SJCRH30 (cell line): ENCODE measurements at regions not wholly inside any gene's neighbourhood (a gene's known extent, or its start where the extent isn't known, plus 50 kb on each side); places are given as distances from the start of the nearest gene placed in this dataset.

Experiments used
- DNase-seq, 2 experiments: peaks; one replicate each; pipeline ENCODE4 v3.0.0-alpha.2; 2015 to 2020
- H3K27ac ChIP-seq: fragments of 250-450 bp; sonication (Bioruptor Pico); 2 replicates; pipeline ENCODE4 v1.5.1; 2020; ENCODE audit warnings: mild to moderate bottlenecking, moderate library complexity
- H3K27me3 ChIP-seq: fragments of 250-450 bp; sonication (Bioruptor Pico); 2 replicates; pipeline ENCODE4 v1.5.1; 2020; ENCODE audit warnings: mild to moderate bottlenecking, moderate library complexity
- H3K36me3 ChIP-seq: fragments of 250-450 bp; sonication (Bioruptor Pico); 2 replicates; pipeline ENCODE4 v1.5.1; 2020; ENCODE audit warnings: mild to moderate bottlenecking, moderate library complexity
- H3K4me1 ChIP-seq: fragments of 250-450 bp; sonication (Bioruptor Pico); 2 replicates; pipeline ENCODE4 v1.5.1; 2020; ENCODE audit warnings: mild to moderate bottlenecking, moderate library complexity
- H3K4me3 ChIP-seq: fragments of 250-450 bp; sonication (Bioruptor Pico); 2 replicates; pipeline ENCODE4 v1.5.1; 2020; ENCODE audit warnings: mild to moderate bottlenecking, moderate library complexity
- H3K9me3 ChIP-seq: fragments of 250-450 bp; sonication (Bioruptor Pico); replicated peaks from 2 replicates; pipeline ENCODE4 v1.5.1; 2020; ENCODE audit warnings: mild to moderate bottlenecking, moderate library complexity

DNA sequence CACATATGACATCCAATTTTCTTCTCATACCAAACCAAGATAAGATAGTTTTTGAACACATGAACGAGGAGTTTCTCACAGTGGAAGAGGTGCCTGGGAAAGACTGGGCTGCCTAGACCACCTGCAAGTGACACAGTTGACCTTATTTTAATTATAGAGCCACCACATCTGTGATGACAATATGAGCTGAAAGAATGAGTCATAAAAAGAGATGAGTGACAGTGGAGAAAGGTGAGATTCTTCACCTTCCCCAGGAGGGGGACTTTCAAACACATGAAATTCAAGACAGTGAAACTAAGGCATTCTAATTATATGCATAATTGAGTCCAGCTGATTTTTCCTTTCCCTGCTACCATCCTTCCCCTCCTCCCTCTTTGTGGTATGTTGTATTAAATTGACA is 475.5 kb downstream of the NXPH1 start:
- no peak for DNase-seq
- H3K27ac ChIP-seq: no peak overlapping the region

DNA sequence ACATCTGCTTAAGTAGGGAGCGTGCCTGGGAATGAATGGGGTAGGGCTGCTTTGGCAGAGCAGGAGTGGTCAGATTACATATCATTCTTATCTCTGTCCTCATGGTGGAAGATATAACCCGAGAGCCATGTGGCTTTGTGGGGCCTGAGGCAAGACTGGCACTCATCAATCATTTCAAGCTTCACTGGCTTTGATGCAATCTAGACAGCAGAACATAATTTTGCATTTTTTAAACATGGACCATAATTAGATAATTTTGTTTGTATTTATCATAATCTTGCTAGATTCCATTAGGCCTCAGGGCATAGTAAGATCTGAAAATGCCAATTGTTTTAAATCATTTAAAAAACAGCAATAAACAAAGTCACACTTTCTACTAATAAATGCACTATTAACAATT is 480.3 kb downstream of the NXPH1 start:
- no peak overlapping the region for H3K27ac ChIP-seq
- H3K9me3 ChIP-seq: no peaks in the 10 kb centered on the region
- peak in 1 of 2 experiments; percentile 18 for DNase-seq

More for the DNA sequence above, 475.5 kb downstream of the NXPH1 start:
- Histone ChIP-seq H3K9me3 (no peaks in the 10 kb centered on the region), H3K36me3 (no peaks in the 10 kb centered on the region), H3K4me1 (no peaks in the 10 kb centered on the region; the same call in 1 of the 2 replicates), H3K27me3 (no peaks in the 10 kb centered on the region), H3K4me3 (no peak overlapping the region)

DNA sequence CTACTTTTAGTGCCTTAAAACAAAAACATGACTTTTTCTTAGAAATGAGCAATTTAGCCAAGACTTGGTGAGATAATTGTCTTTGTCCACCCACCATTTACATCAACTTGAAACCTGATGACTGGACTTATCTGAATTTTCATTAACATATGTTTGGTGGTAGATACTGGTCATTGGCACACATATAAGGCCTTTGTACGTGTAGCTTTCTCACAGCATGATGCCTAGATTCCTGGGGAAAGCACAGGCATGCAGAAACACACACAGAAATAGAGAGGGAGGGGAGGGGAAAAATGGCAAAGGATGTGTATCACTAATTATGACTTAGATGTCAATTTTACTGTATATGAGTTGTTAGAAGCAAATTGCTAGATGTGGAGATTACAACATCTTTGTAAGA is 488.4 kb downstream of the NXPH1 start:
- Histone ChIP-seq H3K4me1 (no peaks in the 10 kb centered on the region), H3K4me3 (no peak overlapping the region), H3K27ac (no peak overlapping the region), H3K9me3 (no peaks in the 10 kb centered on the region), H3K27me3 (no peaks in the 10 kb centered on the region), H3K36me3 (no peaks in the 10 kb centered on the region)
- DNase-seq: no peak

More for the DNA sequence above, 480.3 kb downstream of the NXPH1 start:
- no peaks in the 10 kb centered on the region; the same call in 1 of the 2 replicates for H3K4me1 ChIP-seq
- no peaks in the 10 kb centered on the region for H3K27me3 ChIP-seq
- H3K4me3 ChIP-seq: no peak overlapping the region
- no peaks in the 10 kb centered on the region; the same call in 1 of the 2 replicates for H3K36me3 ChIP-seq

DNA sequence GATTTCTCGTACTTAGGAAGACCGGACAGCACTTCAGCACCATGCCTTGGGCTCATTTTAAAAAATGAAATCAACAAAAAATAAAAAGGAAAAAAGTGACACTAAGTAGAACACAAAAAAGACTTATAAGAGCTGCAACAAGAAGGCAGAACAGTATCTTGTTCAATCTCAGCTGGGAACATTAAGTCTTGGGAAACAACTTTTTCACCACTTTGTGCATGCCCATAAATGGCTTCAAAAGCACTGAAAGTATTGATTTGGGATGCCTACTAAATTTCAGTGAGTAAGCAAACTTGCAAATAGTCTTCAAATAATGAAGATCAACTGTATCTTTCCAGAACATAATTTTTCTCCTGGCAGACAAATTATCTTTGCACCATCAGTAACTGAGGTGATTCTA is 489.3 kb downstream of the NXPH1 start:
- DNase-seq: no peak
- Histone ChIP-seq H3K4me1 (no peaks in the 10 kb centered on the region), H3K27ac (no peak overlapping the region), H3K4me3 (no peak overlapping the region), H3K27me3 (no peaks in the 10 kb centered on the region), H3K36me3 (no peaks in the 10 kb centered on the region), H3K9me3 (no peaks in the 10 kb centered on the region)

DNA sequence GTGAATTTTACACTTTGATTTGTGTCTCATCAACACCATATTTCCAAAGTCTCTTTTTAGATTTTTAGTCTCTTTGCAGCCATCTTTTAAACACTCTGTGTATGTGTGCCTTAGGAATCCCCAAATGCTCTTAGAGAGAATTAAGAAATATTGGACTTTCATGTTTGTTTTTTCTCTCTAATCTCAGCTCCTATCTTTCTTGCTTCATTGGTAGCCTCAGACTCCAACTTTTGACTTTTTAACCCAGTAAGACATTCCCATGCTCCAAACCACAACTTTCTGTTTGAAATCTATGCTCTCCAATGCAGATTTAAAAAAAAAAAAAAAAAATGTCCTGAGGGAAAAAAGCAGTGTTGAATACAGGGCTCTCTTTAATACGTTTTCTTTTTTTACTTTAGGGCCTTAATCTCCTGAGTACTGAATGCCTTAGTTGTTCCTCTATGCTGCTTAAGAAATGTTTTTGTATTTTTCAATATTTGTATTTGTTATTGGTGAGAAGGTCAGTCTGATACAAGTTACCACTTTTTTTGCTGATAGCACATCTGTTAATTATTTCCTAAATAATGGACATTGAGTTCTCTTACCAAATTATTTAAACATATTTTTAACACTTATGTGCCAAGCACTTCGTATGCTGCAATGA is 489.9 kb downstream of the NXPH1 start:
- no peak overlapping the region for H3K27ac ChIP-seq
- no peaks in the 10 kb centered on the region for H3K27me3 ChIP-seq
- no peaks in the 10 kb centered on the region for H3K9me3 ChIP-seq
- no peak overlapping the region for H3K4me3 ChIP-seq
- DNase-seq: no peak
- no peaks in the 10 kb centered on the region for H3K4me1 ChIP-seq
- no peaks in the 10 kb centered on the region for H3K36me3 ChIP-seq

DNA sequence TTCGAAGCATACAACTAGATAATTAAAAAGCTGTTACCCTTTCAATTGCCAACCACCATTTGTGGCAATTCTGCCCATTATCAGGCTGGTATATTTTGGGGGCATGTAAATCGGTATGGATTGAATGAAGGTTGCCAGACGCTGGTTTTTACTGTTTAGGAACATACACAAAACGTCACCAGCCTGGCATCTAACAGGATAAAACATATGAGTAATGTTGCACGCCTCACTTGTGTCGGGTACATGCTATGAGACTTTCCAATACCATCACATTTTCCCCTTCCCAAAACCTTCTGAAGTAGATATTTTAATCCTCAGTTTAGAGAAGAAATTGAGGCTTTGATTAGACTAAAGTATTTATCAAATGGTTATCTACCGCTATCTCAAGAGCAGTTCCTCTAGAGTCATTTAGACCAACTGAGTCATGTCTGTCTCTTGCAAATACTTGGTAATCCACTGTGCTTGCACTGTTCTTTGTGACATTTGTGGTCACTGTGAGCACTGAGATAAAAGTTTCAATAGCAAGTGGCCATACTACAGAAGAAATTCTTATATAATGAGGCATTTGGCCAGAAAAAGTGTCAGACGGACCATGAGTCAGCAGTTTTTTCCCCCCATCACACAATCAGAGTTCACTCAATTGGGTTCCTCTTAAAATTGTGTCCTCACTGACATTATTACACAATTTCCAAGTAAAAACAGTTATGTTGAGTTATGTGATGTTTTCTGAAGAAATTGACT is 498.7 kb downstream of the NXPH1 start:
- Histone ChIP-seq H3K4me3 (no peak overlapping the region), H3K4me1 (no peaks in the 10 kb centered on the region), H3K27me3 (no peaks in the 10 kb centered on the region), H3K36me3 (no peaks in the 10 kb centered on the region; the same call in 1 of the 2 replicates), H3K9me3 (0 out of 2 replicates have a peak, but pooled peaks cover 2% of the 10 kb centered on the region), H3K27ac (no peak overlapping the region)
- no peak for DNase-seq

DNA sequence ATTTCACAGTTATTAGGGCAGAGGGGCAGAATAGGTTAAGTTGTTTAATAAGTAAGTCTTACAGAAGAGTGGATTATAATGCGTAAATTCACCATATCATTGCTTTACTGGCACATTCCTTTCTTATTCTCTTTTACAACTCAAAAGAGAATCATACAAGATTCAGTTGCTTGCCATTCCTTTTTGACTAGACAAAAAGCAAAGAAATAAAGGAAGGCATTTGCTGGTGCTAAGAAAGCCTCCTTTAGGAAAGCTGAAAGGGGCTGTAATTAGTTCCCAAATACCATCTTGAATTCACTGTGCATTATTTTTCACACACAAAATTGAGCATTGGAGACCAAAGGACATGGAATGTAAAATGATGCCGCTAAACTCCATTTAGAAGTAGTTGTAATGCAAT is 499.3 kb downstream of the NXPH1 start:
- Histone ChIP-seq H3K27ac (no peak overlapping the region), H3K4me3 (no peak overlapping the region), H3K36me3 (no peaks in the 10 kb centered on the region; the same call in 1 of the 2 replicates), H3K4me1 (0 out of 2 replicates have a peak, but pooled peaks cover 1% of the 10 kb centered on the region), H3K9me3 (0 out of 2 replicates have a peak, but pooled peaks cover 2% of the 10 kb centered on the region), H3K27me3 (no peaks in the 10 kb centered on the region)
- DNase-seq: no peak

DNA sequence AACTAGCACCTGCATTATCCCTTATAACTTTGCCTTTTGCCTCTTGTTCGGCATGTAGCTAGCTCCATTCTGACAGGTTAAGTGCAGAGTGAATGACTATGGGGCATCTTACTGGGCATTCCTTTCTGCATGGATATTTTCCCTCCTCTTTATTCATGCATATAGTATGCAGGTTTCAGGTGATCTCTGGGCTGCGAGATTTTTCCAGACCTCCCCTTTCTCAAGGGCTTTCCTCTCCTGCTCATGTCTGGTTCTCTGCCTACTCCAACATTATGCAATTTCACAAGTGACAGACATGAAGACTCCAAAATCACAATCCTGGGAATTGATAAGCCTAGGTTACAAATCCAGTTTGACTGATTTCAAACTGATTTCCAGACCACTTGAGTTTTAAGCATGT is 503.8 kb downstream of the NXPH1 start:
- DNase-seq: no peak
- H3K4me3 ChIP-seq: no peak overlapping the region
- no peaks in the 10 kb centered on the region for H3K27me3 ChIP-seq
- no peak overlapping the region for H3K27ac ChIP-seq
- no peaks in the 10 kb centered on the region for H3K9me3 ChIP-seq
- H3K4me1 ChIP-seq: 0 out of 2 replicates have a peak, but pooled peaks cover 3% of the 10 kb centered on the region
- H3K36me3 ChIP-seq: no peaks in the 10 kb centered on the region

DNA sequence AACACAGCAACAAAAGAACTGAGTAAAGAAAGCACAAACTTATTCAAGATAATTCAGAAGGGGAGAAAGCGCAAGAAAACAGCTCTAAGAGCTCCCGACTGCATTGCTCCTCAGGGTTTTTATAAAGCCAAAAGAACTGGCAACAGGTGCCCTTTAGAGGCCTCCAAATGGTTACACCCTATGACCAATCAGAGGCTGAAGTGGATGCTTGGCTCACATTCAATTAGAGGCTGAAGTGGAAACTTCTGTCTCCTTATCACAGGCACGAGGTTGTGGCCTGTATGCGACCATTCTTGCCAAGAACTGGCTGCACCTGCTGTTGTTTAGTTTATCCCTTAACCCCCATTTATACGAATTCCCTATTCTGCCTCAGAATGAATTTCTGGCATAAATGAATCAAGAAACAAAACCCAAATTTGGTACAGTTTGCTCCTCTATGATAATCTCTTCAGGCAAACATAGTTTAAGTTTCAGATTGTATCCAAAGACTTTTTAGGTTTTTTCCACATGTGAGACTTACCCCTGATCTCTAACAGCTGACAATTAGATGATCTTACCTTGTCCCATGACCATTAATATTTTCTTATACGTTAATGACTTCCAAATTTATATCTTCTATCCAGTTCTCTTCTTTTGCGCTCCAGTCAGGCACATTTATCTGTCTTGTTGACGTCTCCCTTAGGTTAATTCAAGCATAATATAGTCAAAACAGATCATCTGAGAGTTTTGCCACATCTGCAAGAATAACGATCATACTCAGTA is 504.8 kb downstream of the NXPH1 start:
- Histone ChIP-seq H3K36me3 (no peaks in the 10 kb centered on the region), H3K9me3 (no peaks in the 10 kb centered on the region), H3K4me3 (no peak overlapping the region), H3K4me1 (0 out of 2 replicates have a peak, but pooled peaks cover 3% of the 10 kb centered on the region), H3K27ac (no peak overlapping the region), H3K27me3 (no peaks in the 10 kb centered on the region)
- peak; percentile 41 to 70 for DNase-seq

DNA sequence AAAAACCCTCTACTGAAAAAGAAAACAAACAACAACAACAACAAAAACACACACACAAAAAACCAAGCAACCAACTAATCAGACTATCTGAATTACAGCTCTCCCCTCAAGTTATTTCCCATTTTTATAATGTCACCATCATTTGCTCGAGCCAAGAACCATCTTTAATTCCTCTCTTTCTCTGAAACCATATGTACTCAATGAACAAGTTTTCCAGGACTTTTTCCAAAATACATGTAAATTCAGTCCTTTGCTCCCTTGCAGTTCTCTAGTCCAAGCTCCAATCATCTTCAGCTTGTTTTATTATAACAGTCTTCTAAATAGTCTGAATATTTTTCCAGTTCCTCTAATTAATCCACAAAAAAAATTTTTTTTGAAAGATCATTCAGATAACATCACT is 506.0 kb downstream of the NXPH1 start:
- no peaks in the 10 kb centered on the region for H3K9me3 ChIP-seq
- no peak overlapping the region for H3K27ac ChIP-seq
- no peak for DNase-seq
- H3K36me3 ChIP-seq: no peaks in the 10 kb centered on the region
- no peaks in the 10 kb centered on the region for H3K27me3 ChIP-seq
- no peak overlapping the region for H3K4me3 ChIP-seq
- 0 out of 2 replicates have a peak, but pooled peaks cover 3% of the 10 kb centered on the region for H3K4me1 ChIP-seq

DNA sequence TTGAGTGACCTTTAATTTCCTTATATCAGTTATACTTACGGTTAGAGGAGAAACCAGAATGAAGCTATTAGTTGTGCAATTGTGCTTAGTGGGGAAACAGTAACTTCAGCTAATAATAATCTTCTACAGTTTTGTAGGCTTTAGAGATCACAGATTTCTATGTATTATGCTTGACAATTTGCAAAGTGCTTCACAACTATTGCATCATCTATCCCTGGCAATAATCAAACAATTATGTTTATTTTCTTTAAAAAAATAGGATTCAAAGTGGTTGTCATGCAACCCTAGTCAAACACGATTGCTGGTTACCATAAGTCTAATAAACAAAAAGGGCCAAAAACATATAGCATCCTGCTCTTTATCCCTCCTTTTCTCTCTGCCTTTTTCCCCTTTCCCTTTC is 530.3 kb downstream of the NXPH1 start:
- H3K9me3 ChIP-seq: no peaks in the 10 kb centered on the region
- no peak overlapping the region for H3K4me3 ChIP-seq
- no peak for DNase-seq

DNA sequence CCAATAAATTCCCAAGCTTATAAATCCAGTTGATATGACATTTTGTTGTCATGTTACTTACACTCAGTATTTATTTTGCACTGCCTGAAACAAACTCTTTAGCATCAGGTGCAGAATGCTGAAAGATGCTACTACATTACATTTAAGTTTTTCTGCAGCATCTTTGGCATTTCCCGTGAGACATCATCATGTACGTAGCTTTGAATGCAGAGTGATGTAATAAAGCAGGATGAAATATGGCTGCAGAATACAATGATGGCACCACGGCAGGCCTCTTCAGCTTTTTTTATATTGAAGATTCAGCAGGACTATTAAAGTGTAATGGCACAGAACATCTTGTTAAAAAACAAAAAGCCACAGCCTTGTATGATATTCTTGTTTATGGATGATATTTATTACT is 531.8 kb downstream of the NXPH1 start:
- Histone ChIP-seq H3K4me3 (no peak overlapping the region), H3K36me3 (no peaks in the 10 kb centered on the region)
- DNase-seq: no peak

More for the DNA sequence above, 530.3 kb downstream of the NXPH1 start:
- Histone ChIP-seq H3K27ac (no peak overlapping the region), H3K4me1 (no peaks in the 10 kb centered on the region), H3K27me3 (no peaks in the 10 kb centered on the region), H3K36me3 (no peaks in the 10 kb centered on the region)

DNA sequence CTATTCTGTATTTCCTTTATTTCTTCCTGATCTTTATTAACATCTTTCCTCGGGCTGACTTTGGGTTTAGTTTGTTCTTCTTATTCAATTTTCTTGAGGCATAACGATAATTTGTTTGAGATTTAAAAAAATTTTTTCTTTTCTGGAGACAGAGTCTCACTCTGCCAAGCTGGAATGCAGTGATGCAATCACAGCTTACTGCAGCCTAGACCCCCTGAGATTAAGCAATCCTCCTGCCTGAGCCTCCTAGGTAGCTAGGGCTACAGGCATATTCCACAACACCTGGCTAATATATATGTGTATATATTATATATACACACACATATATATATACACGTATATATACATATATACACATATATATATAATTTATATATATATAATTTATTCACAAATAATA is 540.2 kb downstream of the NXPH1 start:
- Histone ChIP-seq H3K36me3 (no peaks in the 10 kb centered on the region), H3K27ac (no peak overlapping the region), H3K4me1 (no peaks in the 10 kb centered on the region), H3K9me3 (no peaks in the 10 kb centered on the region), H3K4me3 (no peak overlapping the region), H3K27me3 (no peaks in the 10 kb centered on the region)
- DNase-seq: no peak

More for the DNA sequence above, 531.8 kb downstream of the NXPH1 start:
- Histone ChIP-seq H3K4me1 (no peaks in the 10 kb centered on the region), H3K27me3 (no peaks in the 10 kb centered on the region), H3K9me3 (no peaks in the 10 kb centered on the region), H3K27ac (no peak overlapping the region)

DNA sequence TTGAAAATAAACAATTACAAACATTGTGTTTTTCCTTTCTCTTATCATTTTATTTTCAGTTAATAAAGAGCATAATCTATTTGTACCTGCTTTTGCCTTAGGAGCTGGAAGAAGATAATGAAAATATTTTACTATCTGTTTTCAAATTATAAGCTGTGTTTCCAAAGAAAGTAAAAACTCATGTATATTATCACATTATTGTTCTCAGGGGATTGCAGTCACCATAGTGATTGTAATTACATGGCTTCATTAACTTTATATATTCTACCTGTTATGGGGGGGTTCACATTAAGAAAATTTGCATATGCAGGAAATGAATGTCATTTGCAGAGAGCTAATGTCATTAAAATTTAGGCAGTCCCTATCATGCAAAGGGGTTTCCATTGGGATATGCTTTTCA is 542.3 kb downstream of the NXPH1 start:
- Histone ChIP-seq H3K4me1 (no peaks in the 10 kb centered on the region), H3K36me3 (no peaks in the 10 kb centered on the region), H3K27ac (no peak overlapping the region), H3K9me3 (no peaks in the 10 kb centered on the region), H3K27me3 (no peaks in the 10 kb centered on the region), H3K4me3 (no peak overlapping the region)
- DNase-seq: no peak
